NT2/D1 (cell line): ENCODE measurements at regions not wholly inside any gene's neighbourhood (a gene's known extent, or its start where the extent isn't known, plus 50 kb on each side); places are given as distances from the start of the nearest gene placed in this dataset.

ENCODE experiments used
- SUZ12 ChIP-seq: IDR thresholded peaks from 2 replicates; pipeline ENCODE4 v1.6.1; 2011; ENCODE audit not compliant: insufficient read length, insufficient read depth; ENCODE audit errors: extremely low read depth
- YY1 ChIP-seq: IDR thresholded peaks from 2 replicates; pipeline ENCODE4 v1.6.1; 2011; ENCODE audit not compliant: insufficient read length, insufficient read depth

- TF ChIP-seq SUZ12 (no peak), YY1 (no peak)
Observed at GRCh38 chr18:73621091-73621490, 526.5 kb downstream of the FBXO15 start.
